Astrocyte (in vitro differentiated cells and primary cell): ENCODE measurements at regions not wholly inside any gene's neighbourhood (a gene's known extent, or its start where the extent isn't known, plus 50 kb on each side); places are given as distances from the start of the nearest gene placed in this dataset.

ENCODE experiments used
- CTCF ChIP-seq: IDR thresholded peaks from 2 replicates; pipeline ENCODE4 v1.5.1; 2011; ENCODE audit warnings: low read depth, mild to moderate bottlenecking, inconsistent platforms, low read length, moderate library complexity; ENCODE audit not compliant: insufficient read depth
- EZH2 ChIP-seq: IDR thresholded peaks from 2 replicates; pipeline ENCODE4 v1.6.1; 2012; ENCODE audit warnings: mild to moderate bottlenecking, low read length, inconsistent platforms; ENCODE audit not compliant: insufficient read depth

DNA sequence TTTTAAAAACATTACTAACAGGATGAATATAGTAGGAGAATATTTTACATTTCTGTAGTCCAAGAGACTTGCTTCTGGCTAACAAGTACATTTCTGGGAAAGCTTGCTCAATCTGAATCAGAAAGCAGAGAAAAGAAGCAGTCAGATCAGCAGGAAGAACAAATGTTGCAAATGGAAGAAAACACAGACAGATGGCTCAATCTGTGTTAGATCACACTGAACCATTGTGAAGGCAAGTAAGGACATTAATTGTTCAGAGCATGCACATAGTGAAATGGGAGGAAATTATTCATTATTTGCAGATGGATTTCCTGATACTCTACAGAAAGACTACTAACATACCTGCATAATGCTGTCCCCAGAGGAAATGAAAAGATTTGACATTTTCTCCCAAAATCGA is 65.2 kb upstream of the CNOT2 start:
- TF ChIP-seq CTCF (no peak), EZH2 (no peak)
